ENCODE measurements at regions not wholly inside any gene's neighbourhood (a gene's known extent, or its start where the extent isn't known, plus 50 kb on each side); places are given as distances from the start of the nearest gene placed in this dataset.

GRCh38 chr1:60894741-60895140 lies 187.6 kb upstream of the NFIA start (continued):
- no peak for TF ChIP-seq JUND (IDR thresholded peaks at IDR 0.05; ENCODE audit: low read length)
- TF ChIP-seq EP300 (IDR thresholded peaks at IDR 0.05; ENCODE audit: borderline replicate concordance in 1 of 2, low read depth in 2 of 2, low read length in 2 of 2), result no peak
- no peak for TF ChIP-seq GABPA (IDR thresholded peaks at IDR 0.05; ENCODE audit: borderline replicate concordance, insufficient read depth, low read length)
- no peak for TF ChIP-seq SUZ12 (IDR thresholded peaks at IDR 0.05; ENCODE audit: low read length)
- TF ChIP-seq KDM1A (IDR thresholded peaks at IDR 0.05; ENCODE audit: borderline replicate concordance, low read length), result no peak
- TF ChIP-seq YY1 (IDR thresholded peaks at IDR 0.05; ENCODE audit: low read depth, low read length), result no peak
- TF ChIP-seq CBX8 (IDR thresholded peaks at IDR 0.05; ENCODE audit: borderline replicate concordance, low read depth, low read length), result no peak
- no peak for TF ChIP-seq TAF7 (optimal IDR thresholded peaks at IDR 0.05; ENCODE audit: borderline replicate concordance, low read depth, low read length)
- TF ChIP-seq SIX5 (IDR thresholded peaks at IDR 0.05; ENCODE audit: low read depth, low read length), result no peak
